ENCODE measurements at regions not wholly inside any gene's neighbourhood (a gene's known extent, or its start where the extent isn't known, plus 50 kb on each side); places are given as distances from the start of the nearest gene placed in this dataset.
"Not testable (repeated sequence)": the region's sequence is repeated elsewhere in the genome, so short reads cannot be mapped to it uniquely, and the experiment has no call there.

GRCh38 chr5:163269624-163270023 is 167.8 kb upstream of the CCNG1 start:
- DNase-seq (ENCODE audit: low spot score in 2 of 2): no peak

GRCh38 chr5:163276466-163276865 is 160.9 kb upstream of the CCNG1 start:
- WGBS: 65% methylated on average over 5 of the region's 5 CpGs

More at GRCh38 chr5:163269624-163270023, 167.8 kb upstream of the CCNG1 start:
- no peak overlapping the region for H3K4me3 ChIP-seq
- H3K9me3 ChIP-seq: no peaks in the 10 kb centered on the region
- H3K27ac ChIP-seq: no peak overlapping the region
- H3K4me1 ChIP-seq: no peaks in the 10 kb centered on the region
- TF ChIP-seq EP300 (IDR thresholded peaks at IDR 0.05): no peak
- TF ChIP-seq CTCF (IDR thresholded peaks at IDR 0.05): no peak
- TF ChIP-seq POLR2AphosphoS5 (IDR thresholded peaks at IDR 0.05): no peak
- H3K27me3 ChIP-seq: no peaks in the 10 kb centered on the region
- no peaks in the 10 kb centered on the region for H3K36me3 ChIP-seq

GRCh38 chr5:163280897-163281296 is 156.5 kb upstream of the CCNG1 start:
- not testable (repeated sequence) for H3K9me3 ChIP-seq

More at GRCh38 chr5:163276466-163276865, 160.9 kb upstream of the CCNG1 start:
- H3K27me3 ChIP-seq: no peaks in the 10 kb centered on the region
- TF ChIP-seq POLR2AphosphoS5 (IDR thresholded peaks at IDR 0.05) (no peak), CTCF (IDR thresholded peaks at IDR 0.05) (no peak), POLR2A (IDR thresholded peaks at IDR 0.05) (no peak), EP300 (IDR thresholded peaks at IDR 0.05) (no peak)
- no peak for DNase-seq (ENCODE audit: low spot score in 2 of 2)
- H3K4me1 ChIP-seq: no peaks in the 10 kb centered on the region
- no peak overlapping the region for H3K4me3 ChIP-seq
- no peaks in the 10 kb centered on the region for H3K9me3 ChIP-seq
- H3K27ac ChIP-seq: no peak overlapping the region
- H3K36me3 ChIP-seq: no peaks in the 10 kb centered on the region

GRCh38 chr5:163281512-163281911 is 155.9 kb upstream of the CCNG1 start:
- H3K27me3 ChIP-seq: no peaks in the 10 kb centered on the region
- no peak for TF ChIP-seq EP300 (IDR thresholded peaks at IDR 0.05)
- no peak for TF ChIP-seq CTCF (IDR thresholded peaks at IDR 0.05)
- no peak for TF ChIP-seq POLR2AphosphoS5 (IDR thresholded peaks at IDR 0.05)
- TF ChIP-seq POLR2A (IDR thresholded peaks at IDR 0.05): no peak
- no peaks in the 10 kb centered on the region for H3K4me1 ChIP-seq
- no peaks in the 10 kb centered on the region for H3K9me3 ChIP-seq
- no peak overlapping the region for H3K27ac ChIP-seq
- WGBS: 88% methylated on average over 1 of the region's 1 CpG
- no peaks in the 10 kb centered on the region for H3K36me3 ChIP-seq
- H3K4me3 ChIP-seq: no peak overlapping the region
- DNase-seq (ENCODE audit: low spot score in 2 of 2): no peak

More at GRCh38 chr5:163280897-163281296, 156.5 kb upstream of the CCNG1 start:
- H3K27me3 ChIP-seq; DNase-seq (ENCODE audit: low spot score in 2 of 2); H3K27ac ChIP-seq; H3K36me3 ChIP-seq; H3K4me3 ChIP-seq; H3K4me1 ChIP-seq: not testable (repeated sequence)
- WGBS: 45% methylated on average over 3 of the region's 3 CpGs

- Histone ChIP-seq H3K36me3 (no peaks in the 10 kb centered on the region), H3K27me3 (no peaks in the 10 kb centered on the region), H3K4me3 (no peak overlapping the region), H3K27ac (no peak overlapping the region), H3K4me1 (no peaks in the 10 kb centered on the region), H3K9me3 (no peaks in the 10 kb centered on the region)
- DNase-seq (ENCODE audit: low spot score in 2 of 2): no peak
- 84% methylated on average over 1 of the region's 1 CpG for WGBS
- TF ChIP-seq POLR2AphosphoS5 (IDR thresholded peaks at IDR 0.05) (no peak), CTCF (IDR thresholded peaks at IDR 0.05) (no peak)
These were observed 143.6 kb upstream of the CCNG1 start for GRCh38 chr5:163293836-163294235.

DNA sequence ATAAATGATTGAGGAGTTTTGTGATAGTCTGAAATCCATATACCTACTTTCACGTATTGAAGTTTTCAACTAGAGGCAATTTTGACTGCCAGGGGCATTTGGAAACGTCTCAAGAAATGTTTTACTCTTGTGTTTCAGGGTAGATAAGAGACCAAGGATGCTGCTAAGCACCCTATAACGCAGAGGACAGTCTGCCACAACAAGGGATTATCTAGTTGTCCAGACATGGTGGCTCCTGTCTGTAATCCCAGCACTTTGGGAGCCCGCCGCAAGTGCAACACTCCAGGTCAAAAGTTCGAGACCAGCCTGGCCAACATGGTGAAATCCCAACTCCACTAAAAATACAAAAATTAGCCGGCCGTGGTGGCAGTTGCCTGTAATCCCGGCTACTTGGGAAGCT is 133.7 kb upstream of the CCNG1 start:
- H3K9me3 ChIP-seq: no peaks in the 10 kb centered on the region
- no peak overlapping the region for H3K27ac ChIP-seq
- no peak overlapping the region for H3K4me3 ChIP-seq
- TF ChIP-seq EP300 (IDR thresholded peaks at IDR 0.05): no peak
- TF ChIP-seq CTCF (IDR thresholded peaks at IDR 0.05): no peak
- no peak for TF ChIP-seq POLR2AphosphoS5 (IDR thresholded peaks at IDR 0.05)
- TF ChIP-seq POLR2A (IDR thresholded peaks at IDR 0.05): no peak
- no peaks in the 10 kb centered on the region for H3K4me1 ChIP-seq
- no peak for DNase-seq (ENCODE audit: low spot score in 2 of 2)
- H3K27me3 ChIP-seq: no peaks in the 10 kb centered on the region
- no peaks in the 10 kb centered on the region for H3K36me3 ChIP-seq
- WGBS: 80% methylated on average over 9 of the region's 9 CpGs
